IPS-NIHi7 (cell line): ENCODE measurements at regions not wholly inside any gene's neighbourhood (a gene's known extent, or its start where the extent isn't known, plus 50 kb on each side); places are given as distances from the start of the nearest gene placed in this dataset.
A peak's percentile ranks its signal among the peaks of the same experiment; 100 is the strongest.

ENCODE experiments used
- DNase-seq: peaks from one replicate; pipeline ENCODE4 v3.0.0; 2012; ENCODE audit warnings: mixed read lengths; ENCODE audit errors: extremely low spot score

- no peak for DNase-seq
These were observed 71.7 kb upstream of the AGTR1 start for GRCh38 chr3:148625991-148626390.

- no peak for DNase-seq
These were observed 68.7 kb upstream of the AGTR1 start for GRCh38 chr3:148629006-148629405.

- DNase-seq: peak; percentile 21
These were observed 66.4 kb upstream of the AGTR1 start for GRCh38 chr3:148631124-148631903.

GRCh38 chr3:148641722-148642121, 56.0 kb upstream of the AGTR1 start:
- no peak for DNase-seq

- no peak for DNase-seq
These were observed 55.5 kb upstream of the AGTR1 start for GRCh38 chr3:148642214-148642613.

GRCh38 chr3:148642616-148643015, 55.1 kb upstream of the AGTR1 start:
- no peak for DNase-seq

GRCh38 chr3:148643389-148643840, 54.3 kb upstream of the AGTR1 start:
- DNase-seq: no peak

GRCh38 chr3:148646126-148646665, 51.5 kb upstream of the AGTR1 start:
- DNase-seq: no peak
